IMR-90 (cell line): ENCODE measurements at regions not wholly inside any gene's neighbourhood (a gene's known extent, or its start where the extent isn't known, plus 50 kb on each side); places are given as distances from the start of the nearest gene placed in this dataset.

Experiments used
- ATAC-seq: fragments of 200-7000 bp; cut with Tn5 transposase; 2 replicates; pipeline ENCODE4 v1.9.1; 2020; ENCODE audit warnings: low read depth, mild to moderate bottlenecking, moderate library complexity
- BruUV-seq: library from RNA; stranded (reverse); fragments of 400-500 nt; replicated peaks from 2 replicates; lab custom pipeline; 2021; lab: Mats Ljungman, UMichigan
- CTCF ChIA-PET: fragments of 300-600 bp; formaldehyde crosslinking; extraction: SDS; loops from one replicate; lab custom pipeline; 2021; ENCODE audit warnings: antibody characterized with exemption; lab: Yijun Ruan, JAX
- POLR2A ChIA-PET: fragments of 300-600 bp; sonication (Branson Sonifier 250); formaldehyde crosslinking; loops from one replicate; lab custom pipeline; 2022; ENCODE audit warnings: antibody characterized with exemption; ENCODE audit not compliant: unreplicated experiment; lab: Charles Lee
- DNase-seq: peaks from one replicate; pipeline ENCODE4 v3.0.0; 2013
- H2AFZ ChIP-seq: replicated peaks from 2 replicates; pipeline ENCODE3; 2013; ENCODE audit warnings: low read length, mild to moderate bottlenecking; ENCODE audit not compliant: poor library complexity
- H2AK5ac ChIP-seq: 2 replicates; pipeline ENCODE4 v1.6.1; 2013; ENCODE audit warnings: low read depth, low read length, inconsistent platforms
- H2AK9ac ChIP-seq: replicated peaks from 2 replicates; pipeline ENCODE3; 2013; ENCODE audit warnings: mild to moderate bottlenecking, low read depth, low read length, moderate library complexity; ENCODE audit not compliant: poor library complexity
- H2BK120ac ChIP-seq: 2 replicates; pipeline ENCODE4 v1.6.1; 2013; ENCODE audit warnings: low read depth, low read length, inconsistent platforms
- H2BK15ac ChIP-seq: 3 replicates; pipeline ENCODE4 v1.6.1; 2013; ENCODE audit warnings: low read depth, low read length, inconsistent platforms
- H2BK20ac ChIP-seq: 2 replicates; pipeline ENCODE4 v1.6.1; 2013; ENCODE audit warnings: low read depth, mild to moderate bottlenecking, inconsistent platforms, low read length, moderate library complexity
- H2BK5ac ChIP-seq: 2 replicates; pipeline ENCODE4 v1.6.1; 2013; ENCODE audit warnings: mild to moderate bottlenecking, low read depth, low read length, inconsistent platforms; ENCODE audit not compliant: poor library complexity, severe bottlenecking
- H3K14ac ChIP-seq: replicated peaks from 2 replicates; pipeline ENCODE4 v1.6.1; 2013; ENCODE audit warnings: low read depth, low read length, inconsistent platforms
- H3K18ac ChIP-seq: 2 replicates; pipeline ENCODE4 v1.6.1; 2013; ENCODE audit warnings: low read depth, low read length, control low read depth
- H3K23ac ChIP-seq: 2 replicates; pipeline ENCODE4 v1.6.1; 2013; ENCODE audit warnings: low read depth, low read length, inconsistent platforms
- H3K27ac ChIP-seq: 2 replicates; pipeline ENCODE4 v1.5.1; 2013; ENCODE audit warnings: mild to moderate bottlenecking, control low read depth, low read length; ENCODE audit not compliant: insufficient read depth
- H3K27me3 ChIP-seq: 2 replicates; pipeline ENCODE4 v1.6.1; 2013; ENCODE audit warnings: low read length; ENCODE audit not compliant: control insufficient read depth, insufficient read depth
- H3K36me3 ChIP-seq: 2 replicates; pipeline ENCODE4 v1.6.1; 2013; ENCODE audit warnings: low read length, mixed read lengths; ENCODE audit not compliant: control insufficient read depth, insufficient read depth
- H3K4ac ChIP-seq: 2 replicates; pipeline ENCODE4 v1.6.1; 2013; ENCODE audit warnings: low read depth, low read length, inconsistent platforms
- H3K4me1 ChIP-seq: 2 replicates; pipeline ENCODE4 v1.6.1; 2013; ENCODE audit warnings: low read length, mixed read lengths; ENCODE audit not compliant: control insufficient read depth, insufficient read depth
- H3K4me2 ChIP-seq: 2 replicates; pipeline ENCODE4 v1.6.1; 2013; ENCODE audit warnings: low read depth, mild to moderate bottlenecking, control low read depth, low read length, moderate library complexity
- H3K4me3 ChIP-seq: 2 replicates; pipeline ENCODE4 v1.5.1; 2013; ENCODE audit warnings: low read depth, mild to moderate bottlenecking, control low read depth, low read length, moderate library complexity; ENCODE audit not compliant: insufficient read depth
- H3K56ac ChIP-seq: 2 replicates; pipeline ENCODE4 v1.6.1; 2013; ENCODE audit warnings: low read length, inconsistent platforms; ENCODE audit not compliant: insufficient read depth; ENCODE audit errors: extremely low read depth
- H3K79me1 ChIP-seq, 2 experiments: 2 replicates each; pipeline ENCODE4 v1.6.1; 2013; ENCODE audit warnings: low read length in 2 of 2, inconsistent platforms in 1 of 2, low read depth in 1 of 2
- H3K9ac ChIP-seq: 2 replicates; pipeline ENCODE4 v1.6.1; 2013; ENCODE audit warnings: low read depth, low read length, control low read depth
- H3K9me1 ChIP-seq: 2 replicates; pipeline ENCODE4 v1.6.1; 2013; ENCODE audit warnings: low read length, inconsistent platforms; ENCODE audit not compliant: insufficient read depth
- H3K9me3 ChIP-seq: 2 replicates; pipeline ENCODE4 v1.6.1; 2013; ENCODE audit warnings: low read length; ENCODE audit not compliant: control insufficient read depth, insufficient read depth
- H4K20me1 ChIP-seq: 2 replicates; pipeline ENCODE4 v1.6.1; 2013; ENCODE audit warnings: low read length, inconsistent platforms; ENCODE audit not compliant: insufficient read depth
- H4K5ac ChIP-seq: 2 replicates; pipeline ENCODE4 v1.6.1; 2013; ENCODE audit warnings: mild to moderate bottlenecking, low read depth, low read length, control low read depth
- H4K8ac ChIP-seq, 2 experiments: 2 replicates each; pipeline ENCODE4 v1.6.1; 2013; ENCODE audit warnings: low read depth in 2 of 2, low read length in 2 of 2, control low read depth in 1 of 2, inconsistent platforms in 1 of 2
- H4K91ac ChIP-seq: 2 replicates; pipeline ENCODE4 v1.6.1; 2013; ENCODE audit warnings: low read depth, low read length, inconsistent platforms; ENCODE audit not compliant: insufficient read depth
- BHLHE40 ChIP-seq: fragments of 150-350 bp; IDR thresholded peaks from 2 replicates; pipeline ENCODE4 v1.6.1; 2016; ENCODE audit warnings: mild to moderate bottlenecking, low read depth, low read length
- CEBPB ChIP-seq: IDR thresholded peaks from 2 replicates; pipeline ENCODE4 v1.6.1; 2012; ENCODE audit warnings: low read depth, low read length, improper control_type of control experiment
- CHD1 ChIP-seq: IDR thresholded peaks from 2 replicates; pipeline ENCODE4 v1.6.1; 2012; ENCODE audit warnings: low read depth, low read length, improper control_type of control experiment
- MAFK ChIP-seq: IDR thresholded peaks from 2 replicates; pipeline ENCODE4 v1.6.1; 2012; ENCODE audit warnings: low read depth, low read length, improper control_type of control experiment
- MAZ ChIP-seq: IDR thresholded peaks from 2 replicates; pipeline ENCODE4 v1.6.1; 2012; ENCODE audit warnings: low read depth, mild to moderate bottlenecking, low read length, improper control_type of control experiment, moderate library complexity, borderline replicate concordance
- POLR2A ChIP-seq: IDR thresholded peaks from 2 replicates; pipeline ENCODE4 v1.6.1; 2012; ENCODE audit warnings: mild to moderate bottlenecking, low read depth, low read length
- RAD21 ChIP-seq: IDR thresholded peaks from 2 replicates; pipeline ENCODE4 v1.6.1; 2012; ENCODE audit warnings: low read length, improper control_type of control experiment
- WGBS, 2 experiments: methylation state at CpG; one replicate each; pipeline versions ENCODE4 v1.1.5 to v1.1.7; 2013; ENCODE audit warnings: missing lambda C conversion rate in 2 of 2; ENCODE audit not compliant: insufficient read length in 1 of 2; ENCODE audit errors: extremely low coverage in 2 of 2; 5-methylcytosine and 5-hydroxymethylcytosine counted together
- dilution Hi-C: fragments of 300-500 bp; cut with HindIII; formaldehyde crosslinking; loops from one replicate; pipeline ENCODE4 v1.14.3; 2018; ENCODE audit warnings: low sequenced_read_pairs; ENCODE audit not compliant: unreplicated experiment
- in situ Hi-C: fragments of 300-500 bp; cut with MboI; formaldehyde crosslinking; loops from 3 replicates; pipeline ENCODE4 v1.14.3; 2019; ENCODE audit warnings: low sequenced_read_pairs, inconsistent platforms, mixed read lengths
- intact Hi-C: fragments of 100-400 bp; cut with micrococcal nuclease; formaldehyde crosslinking; loops from 2 replicates; pipeline ENCODE4 v1.10.0; 2022
- TF ChIP-seq, protein P1 (sequence below): fragments of 150-350 bp; IDR thresholded peaks from 2 replicates; pipeline ENCODE4 v1.6.1; 2017; ENCODE audit warnings: mild to moderate bottlenecking, antibody characterized with exemption, low read length, low read depth

DNA sequence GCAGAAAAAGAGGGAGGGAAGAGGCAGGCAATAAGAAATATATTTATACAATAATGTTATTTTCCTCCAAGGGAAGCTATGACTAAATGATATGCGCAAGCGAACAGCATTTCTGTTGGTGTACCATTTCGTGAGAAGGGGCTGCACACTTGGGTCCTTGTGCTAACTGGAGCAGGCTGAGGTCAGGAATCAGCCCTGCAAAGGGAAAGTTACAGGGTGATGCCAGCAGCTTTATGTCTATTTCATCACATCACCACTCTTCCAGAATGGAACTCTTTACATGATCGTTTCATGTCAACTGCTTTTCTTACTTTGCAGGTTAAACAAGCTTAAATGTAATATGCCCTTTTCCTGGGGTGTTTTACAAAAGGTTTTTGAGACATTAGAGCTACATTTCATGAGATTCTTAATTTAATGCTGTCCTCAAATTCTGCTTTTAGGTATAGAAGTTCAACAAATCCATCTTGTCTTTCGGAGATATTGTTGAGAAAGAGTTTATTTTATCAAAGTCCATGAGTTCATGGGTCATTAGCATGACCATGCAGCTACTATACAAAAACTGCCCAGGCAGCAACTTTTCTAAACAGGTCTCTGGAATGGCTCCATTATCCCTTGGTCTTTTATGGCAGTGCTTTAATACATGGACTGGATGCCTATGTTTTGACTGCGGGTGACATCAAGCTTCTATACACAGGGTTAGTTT lies 443.8 kb downstream of the TENT5A start:
- no peak overlapping the region for H3K27ac ChIP-seq
- no peak overlapping the region for H2BK15ac ChIP-seq
- DNase-seq (no peak), ATAC-seq (no peak)
- no peak overlapping the region for H3K23ac ChIP-seq
- H4K8ac ChIP-seq = no peak overlapping the region
- CTCF ChIA-PET = no interaction called here
- H3K18ac ChIP-seq = no peak overlapping the region
- no peaks in the 10 kb centered on the region for H3K79me1 ChIP-seq
- 20% methylated on average over 1 of the region's 6 CpGs; no CpG with 5 or more reads in 1 of the 2 experiments for WGBS, 2 experiments
- POLR2A ChIA-PET = no interaction called here
- dilution Hi-C loops (no loop called here), intact Hi-C loops (no loop called here), in situ Hi-C loops (no loop called here)
- H3K36me3 ChIP-seq = no peaks in the 10 kb centered on the region
- no peaks in the 10 kb centered on the region for H4K20me1 ChIP-seq
- H2BK5ac ChIP-seq = no peak overlapping the region
- no peak overlapping the region for H3K4me2 ChIP-seq
- BruUV-seq = no TSS peak
- no peak for TF ChIP-seq POLR2A
- TF ChIP-seq, protein P1, sequence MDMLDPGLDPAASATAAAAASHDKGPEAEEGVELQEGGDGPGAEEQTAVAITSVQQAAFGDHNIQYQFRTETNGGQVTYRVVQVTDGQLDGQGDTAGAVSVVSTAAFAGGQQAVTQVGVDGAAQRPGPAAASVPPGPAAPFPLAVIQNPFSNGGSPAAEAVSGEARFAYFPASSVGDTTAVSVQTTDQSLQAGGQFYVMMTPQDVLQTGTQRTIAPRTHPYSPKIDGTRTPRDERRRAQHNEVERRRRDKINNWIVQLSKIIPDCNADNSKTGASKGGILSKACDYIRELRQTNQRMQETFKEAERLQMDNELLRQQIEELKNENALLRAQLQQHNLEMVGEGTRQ = no peak
- TF ChIP-seq MAZ = no peak
- TF ChIP-seq CEBPB = no peak
- TF ChIP-seq MAFK = no peak
- no peak for TF ChIP-seq CHD1
- TF ChIP-seq BHLHE40 = no peak
- TF ChIP-seq RAD21 = no peak
- no peak overlapping the region for H2BK20ac ChIP-seq
- H4K91ac ChIP-seq = no peak overlapping the region
- no peaks in the 10 kb centered on the region for H3K4me1 ChIP-seq
- no peak overlapping the region for H4K5ac ChIP-seq
- H3K9me3 ChIP-seq = no peaks in the 10 kb centered on the region
- H3K14ac ChIP-seq = no peak overlapping the region
- H3K56ac ChIP-seq = no peak overlapping the region
- H3K9ac ChIP-seq = no peak overlapping the region
- H3K4ac ChIP-seq = no peak overlapping the region
- no peak overlapping the region for H2AK9ac ChIP-seq
- H2AFZ ChIP-seq = no peak overlapping the region
- no peaks in the 10 kb centered on the region for H3K9me1 ChIP-seq
- peaks cover 2% of the 10 kb centered on the region for H3K27me3 ChIP-seq
- no peak overlapping the region for H3K4me3 ChIP-seq
- H2AK5ac ChIP-seq = no peak overlapping the region
- no peak overlapping the region for H2BK120ac ChIP-seq
